SK-N-SH (cell line): ENCODE measurements at regions not wholly inside any gene's neighbourhood (a gene's known extent, or its start where the extent isn't known, plus 50 kb on each side); places are given as distances from the start of the nearest gene placed in this dataset.

Source experiments
- CHD2 ChIP-seq: fragments of 150-350 bp; IDR thresholded peaks from 2 replicates; pipeline ENCODE4 v1.6.1; 2018; ENCODE audit warnings: low read length; ENCODE audit not compliant: partially characterized antibody
- CTCF ChIP-seq: fragments of 200-600 bp; sonication (generic); IDR thresholded peaks from 2 replicates; pipeline ENCODE4 v1.6.1; 2017; ENCODE audit warnings: antibody characterized with exemption, mild to moderate bottlenecking, moderate library complexity
- EP300 ChIP-seq, 2 experiments: IDR thresholded peaks; 2 replicates each; pipeline versions ENCODE4 v1.4.0 to v1.6.1; 2012; ENCODE audit warnings: borderline replicate concordance in 1 of 2, low read depth in 1 of 2, low read length in 1 of 2
- FOSL2 ChIP-seq: IDR thresholded peaks from 2 replicates; pipeline ENCODE4 v1.4.0; 2012; ENCODE audit warnings: low read depth, mild to moderate bottlenecking, moderate library complexity, borderline replicate concordance
- GATA2 ChIP-seq: sonication (generic); formaldehyde crosslinking; IDR thresholded peaks from 2 replicates; pipeline ENCODE4 v1.5.0; 2020; ENCODE audit warnings: mild to moderate bottlenecking, missing genetic modification reagents
- MXI1 ChIP-seq: IDR thresholded peaks from 2 replicates; pipeline ENCODE4 v1.6.1; 2012; ENCODE audit warnings: mild to moderate bottlenecking, low read depth, low read length, improper control_type of control experiment
- NFIC ChIP-seq: IDR thresholded peaks from 2 replicates; pipeline ENCODE4 v1.4.0; 2012; ENCODE audit warnings: borderline replicate concordance
- PBX3 ChIP-seq: IDR thresholded peaks from 2 replicates; pipeline ENCODE4; 2012
- POLR2AphosphoS5 ChIP-seq: IDR thresholded peaks from 2 replicates; pipeline ENCODE4 v1.6.1; 2012; ENCODE audit warnings: low read depth, low read length
- RAD21 ChIP-seq: IDR thresholded peaks from 2 replicates; pipeline ENCODE4 v1.6.1; 2012; ENCODE audit warnings: mild to moderate bottlenecking, low read length
- RFX5 ChIP-seq: IDR thresholded peaks from 2 replicates; pipeline ENCODE4 v1.6.1; 2012; ENCODE audit warnings: mild to moderate bottlenecking, improper control_type of control experiment, low read length
- RXRA ChIP-seq: IDR thresholded peaks from 2 replicates; pipeline ENCODE4 v1.4.0; 2012; ENCODE audit warnings: low read depth, mild to moderate bottlenecking, borderline replicate concordance
- SIN3A ChIP-seq: IDR thresholded peaks from 2 replicates; pipeline ENCODE4 v1.6.1; 2012; ENCODE audit warnings: low read depth, mild to moderate bottlenecking, low read length, moderate library complexity, borderline replicate concordance
- TAF1 ChIP-seq: IDR thresholded peaks from 2 replicates; pipeline ENCODE4 v1.6.1; 2012; ENCODE audit warnings: low read depth, mild to moderate bottlenecking, low read length, moderate library complexity, borderline replicate concordance

- TF ChIP-seq RAD21 (no peak), POLR2AphosphoS5 (no peak), CTCF (no peak), RFX5 (no peak), RXRA (no peak), TAF1 (no peak), CHD2 (no peak), GATA2 (CRISPR knock-in tag) (no peak), MXI1 (no peak), SIN3A (no peak), NFIC (no peak), EP300 (IDR thresholded peaks at IDR 0.05; ENCODE audit: borderline replicate concordance in 1 of 2, low read depth in 1 of 2, low read length in 1 of 2) (no peak), PBX3 (no peak), FOSL2 (no peak)
Measured at GRCh38 chr3:46102059-46102779, 74.9 kb upstream of the XCR1 start.
